A549 (cell line): ENCODE measurements at regions not wholly inside any gene's neighbourhood (a gene's known extent, or its start where the extent isn't known, plus 50 kb on each side); places are given as distances from the start of the nearest gene placed in this dataset.
"Not testable (repeated sequence)": the region's sequence is repeated elsewhere in the genome, so short reads cannot be mapped to it uniquely, and the experiment has no call there.

Experiments
- ATAC-seq, 2 experiments: fragments of 200-7000 bp in 1 of 2; fragments of >200 bp in 1 of 2; cut with Nextera tagmentation in 1 of 2; cut with Tn5 transposase in 1 of 2; 3 replicates each; pipeline versions ENCODE4 v1.8.0 to v1.9.1; 2018 to 2020; ENCODE audit warnings: mild to moderate bottlenecking in 1 of 2, moderate library complexity in 1 of 2
- CTCF ChIA-PET: fragments of 300-600 bp; sonication (Branson Sonifier 250); formaldehyde crosslinking; extraction: SDS; loops from one replicate; lab custom pipeline; 2021; ENCODE audit warnings: antibody characterized with exemption, inconsistent platforms; lab: Yijun Ruan, JAX
- POLR2A ChIA-PET: fragments of 350-600 bp; formaldehyde crosslinking; extraction: SDS; loops from one replicate; lab custom pipeline; 2021; ENCODE audit warnings: antibody characterized with exemption, inconsistent platforms; lab: Yijun Ruan, JAX
- DNase-seq, 2 experiments: peaks; one replicate each; pipeline versions ENCODE4 v3.0.0 to v3.0.0-alpha.2; 2011 to 2016; ENCODE audit warnings: low read depth in 1 of 2, low spot score in 1 of 2
- FAIRE-seq: peaks from 2 replicates; lab custom pipeline; 2011; peaks lifted over from hg19 to GRCh38; lab: Jason Lieb, UNC
- H3K27ac ChIP-seq, 2 experiments: fragments of >200 bp; sonication (Bioruptor Twin); formaldehyde crosslinking; 3 replicates each; pipeline ENCODE4 v1.5.1; 2016 to 2017
- H3K4me1 ChIP-seq: fragments of >200 bp; sonication (Bioruptor Twin); formaldehyde crosslinking; 3 replicates; pipeline ENCODE4 v1.6.1; 2016
- H3K4me2 ChIP-seq: fragments of >200 bp; sonication (Bioruptor Twin); formaldehyde crosslinking; 3 replicates; pipeline ENCODE4 v1.6.1; 2016
- H3K4me3 ChIP-seq: fragments of >200 bp; sonication (Bioruptor Twin); formaldehyde crosslinking; 3 replicates; pipeline ENCODE4 v1.5.1; 2016
- H3K9me3 ChIP-seq: fragments of >200 bp; sonication (Bioruptor Twin); formaldehyde crosslinking; 3 replicates; pipeline ENCODE4 v1.6.1; 2016
- ATOH8 ChIP-seq: fragments of 250-450 bp; sonication (Bioruptor Pico); IDR thresholded peaks from 2 replicates; pipeline ENCODE4 v1.5.0; 2020; ENCODE audit warnings: low read depth, mild to moderate bottlenecking, moderate library complexity
- BHLHE40 ChIP-seq: IDR thresholded peaks from 2 replicates; pipeline ENCODE4 v1.6.1; 2012; ENCODE audit warnings: low read depth, low read length, inconsistent platforms
- CBX2 ChIP-seq: fragments of 200-600 bp; sonication (generic); IDR thresholded peaks from 2 replicates; pipeline ENCODE4 v1.6.1; 2016; ENCODE audit warnings: low read depth, mild to moderate bottlenecking, borderline replicate concordance
- EHMT2 ChIP-seq: fragments of 200-600 bp; sonication (generic); IDR thresholded peaks from 2 replicates; pipeline ENCODE4 v1.6.1; 2016; ENCODE audit warnings: antibody characterized with exemption, low read depth, mild to moderate bottlenecking, moderate library complexity
- ELK1 ChIP-seq: fragments of 150-350 bp; IDR thresholded peaks from 2 replicates; pipeline ENCODE4 v1.6.1; 2014; ENCODE audit warnings: low read depth, mild to moderate bottlenecking, low read length
- EP300 ChIP-seq, 2 experiments: fragments of >200 bp; sonication (Bioruptor Twin); formaldehyde crosslinking; IDR thresholded peaks; 2 replicates in 1 of 2; 3 replicates in 1 of 2; pipeline ENCODE4 v1.6.1; 2016 to 2017
- ESRRA ChIP-seq: fragments of 150-350 bp; IDR thresholded peaks from 2 replicates; pipeline ENCODE4 v1.6.1; 2014; ENCODE audit warnings: mild to moderate bottlenecking, low read length, borderline replicate concordance
- HES2 ChIP-seq: fragments of >200 bp; sonication (Bioruptor Twin); formaldehyde crosslinking; IDR thresholded peaks from 2 replicates; pipeline ENCODE4 v1.6.1; 2016
- JUNB ChIP-seq: fragments of >200 bp; sonication (Bioruptor Twin); formaldehyde crosslinking; IDR thresholded peaks from 2 replicates; pipeline ENCODE4 v1.6.1; 2016
- KDM1A ChIP-seq: fragments of 200-600 bp; sonication (generic); IDR thresholded peaks from 2 replicates; pipeline ENCODE4 v1.6.1; 2016; ENCODE audit warnings: low read depth, mild to moderate bottlenecking
- NFE2L2 ChIP-seq: fragments of 150-350 bp; conservative IDR thresholded peaks from 2 replicates; pipeline ENCODE4 v1.6.1; 2014; ENCODE audit warnings: low read length
- NPAS2 ChIP-seq: fragments of 250-450 bp; sonication (Bioruptor Pico); IDR thresholded peaks from 2 replicates; pipeline ENCODE4 v1.8.0; 2022; ENCODE audit warnings: mild to moderate bottlenecking, moderate library complexity, borderline replicate concordance
- NR3C1 ChIP-seq: fragments of >200 bp; sonication (Bioruptor Twin); formaldehyde crosslinking; IDR thresholded peaks from 3 replicates; pipeline ENCODE4 v1.6.1; 2017
- PHF8 ChIP-seq: fragments of 200-600 bp; sonication (generic); IDR thresholded peaks from 2 replicates; pipeline ENCODE4 v1.6.1; 2016; ENCODE audit warnings: low read depth, mild to moderate bottlenecking, antibody characterized with exemption, moderate library complexity, borderline replicate concordance
- POLR2A ChIP-seq: IDR thresholded peaks from 2 replicates; pipeline ENCODE4 v1.6.1; 2012; ENCODE audit warnings: mild to moderate bottlenecking, low read length
- POLR2AphosphoS2 ChIP-seq: conservative IDR thresholded peaks from 2 replicates; pipeline ENCODE4 v1.6.1; 2012; ENCODE audit warnings: low read length, improper control_type of control experiment, inconsistent platforms
- RARB ChIP-seq: fragments of 250-450 bp; sonication (Bioruptor Pico); IDR thresholded peaks from 2 replicates; pipeline ENCODE4 v1.8.0; 2021; ENCODE audit warnings: mild to moderate bottlenecking, moderate library complexity
- RCOR1 ChIP-seq: fragments of 150-350 bp; IDR thresholded peaks from 2 replicates; pipeline ENCODE4 v1.6.1; 2014; ENCODE audit warnings: antibody characterized with exemption, low read length, low read depth
- RFX5 ChIP-seq: fragments of 450-650 bp; IDR thresholded peaks from 2 replicates; pipeline ENCODE4 v1.7.1; 2014; ENCODE audit warnings: antibody characterized with exemption, mild to moderate bottlenecking, moderate library complexity
- TP53 ChIP-seq: fragments of 250-450 bp; sonication (Bioruptor Pico); IDR thresholded peaks from 2 replicates; pipeline ENCODE4 v1.5.0; 2021; ENCODE audit warnings: mild to moderate bottlenecking, moderate library complexity
- USF2 ChIP-seq: fragments of 450-650 bp; IDR thresholded peaks from 2 replicates; pipeline ENCODE4 v1.6.1; 2014; ENCODE audit warnings: antibody characterized with exemption
- ZFP36 ChIP-seq: fragments of 450-650 bp; IDR thresholded peaks from 2 replicates; pipeline ENCODE4 v1.6.1; 2014; ENCODE audit warnings: borderline replicate concordance; ENCODE audit not compliant: partially characterized antibody
- ZNF302 ChIP-seq: fragments of 250-450 bp; sonication (Bioruptor Pico); IDR thresholded peaks from 2 replicates; pipeline ENCODE4 v1.9.0; 2021; ENCODE audit warnings: inconsistent platforms, mild to moderate bottlenecking, moderate library complexity
- WGBS: methylation state at CpG from one replicate; pipeline ENCODE4 v1.1.6; 2017; ENCODE audit errors: missing lambda C conversion rate; 5-methylcytosine and 5-hydroxymethylcytosine counted together

GRCh38 chr9:2396622-2397285 is 224.8 kb upstream of the VLDLR start:
- 0% methylated on average over 1 of the region's 1 CpG for WGBS
- DNase-seq = no peak
- Histone ChIP-seq H3K9me3 (no peaks in the 10 kb centered on the region), H3K4me2 (no peak overlapping the region), H3K27ac (no peak overlapping the region), H3K4me3 (no peak overlapping the region), H3K4me1 (no peaks in the 10 kb centered on the region)
- ATAC-seq = no peak
- ChIA-PET POLR2A (no interaction called here), CTCF (no interaction called here)
- no peak for FAIRE-seq
- no peak for TF ChIP-seq ELK1
- TF ChIP-seq RARB = no peak
- no peak for TF ChIP-seq RCOR1
- no peak for TF ChIP-seq RFX5
- no peak for TF ChIP-seq USF2
- no peak for TF ChIP-seq TP53 (CRISPR knock-in tag)
- TF ChIP-seq JUNB = no peak
- TF ChIP-seq EP300 (IDR thresholded peaks at IDR 0.05) = no peak
- TF ChIP-seq ZFP36 = no peak
- no peak for TF ChIP-seq PHF8
- TF ChIP-seq KDM1A = no peak
- TF ChIP-seq ZNF302 = no peak
- no peak for TF ChIP-seq NFE2L2
- TF ChIP-seq CBX2 = no peak
- TF ChIP-seq ATOH8 (CRISPR knock-in tag) = no peak
- TF ChIP-seq POLR2A = no peak
- TF ChIP-seq ESRRA = no peak

- POLR2A ChIA-PET = not testable (repeated sequence)
Measured at GRCh38 chr9:2397875-2398274, 223.7 kb upstream of the VLDLR start.

GRCh38 chr9:2401746-2402145 is 219.8 kb upstream of the VLDLR start:
- H3K4me1 ChIP-seq, ATAC-seq, H3K27ac ChIP-seq, POLR2A ChIA-PET, H3K9me3 ChIP-seq, DNase-seq, H3K4me2 ChIP-seq, H3K4me3 ChIP-seq, FAIRE-seq, CTCF ChIA-PET: not testable (repeated sequence)
- 4% methylated on average over 3 of the region's 3 CpGs for WGBS

More at GRCh38 chr9:2397875-2398274, 223.7 kb upstream of the VLDLR start:
- H3K4me3 ChIP-seq, CTCF ChIA-PET, ATAC-seq, H3K4me2 ChIP-seq, H3K4me1 ChIP-seq, DNase-seq, H3K27ac ChIP-seq, H3K9me3 ChIP-seq, FAIRE-seq: not testable (repeated sequence)

GRCh38 chr9:2403701-2404100 is 217.9 kb upstream of the VLDLR start:
- no peak overlapping the region for H3K27ac ChIP-seq
- FAIRE-seq (no peak), DNase-seq (no peak), ATAC-seq (no peak)
- TF ChIP-seq ATOH8 (CRISPR knock-in tag) (no peak), EHMT2 (no peak), HES2 (no peak), ZFP36 (no peak), ESRRA (no peak), EP300 (IDR thresholded peaks at IDR 0.05) (no peak), NPAS2 (no peak), BHLHE40 (no peak), NR3C1 (no peak), POLR2AphosphoS2 (no peak)
- no peak overlapping the region for H3K4me2 ChIP-seq
- POLR2A ChIA-PET = no interaction called here
- no peaks in the 10 kb centered on the region for H3K4me1 ChIP-seq
- H3K9me3 ChIP-seq = 0 out of 3 replicates have a peak, but pooled peaks cover 7% of the 10 kb centered on the region
- no peak overlapping the region for H3K4me3 ChIP-seq
- CTCF ChIA-PET = no interaction called here
- WGBS = 0% methylated on average over 1 of the region's 1 CpG
